ENCODE measurements at regions not wholly inside any gene's neighbourhood (a gene's known extent, or its start where the extent isn't known, plus 50 kb on each side); places are given as distances from the start of the nearest gene placed in this dataset.

GRCh38 chr17:79545251-79546005, 65.4 kb downstream of the RBFOX3 start:
- no peak overlapping the region for H2AFZ ChIP-seq (ENCODE audit: low read depth, low read length)
- TF ChIP-seq EZH2 (IDR thresholded peaks at IDR 0.05; ENCODE audit: borderline replicate concordance, low read depth, low read length, severe bottlenecking) (no peak), POLR2A (IDR thresholded peaks at IDR 0.05; ENCODE audit: low read depth, low read length) (no peak), MAX (IDR thresholded peaks at IDR 0.05; ENCODE audit: insufficient read depth, insufficient read length) (no peak), FOS (IDR thresholded peaks at IDR 0.05; ENCODE audit: borderline replicate concordance, insufficient read depth, low read length) (no peak), JUN (IDR thresholded peaks at IDR 0.05; ENCODE audit: borderline replicate concordance, insufficient read depth, insufficient read length, low read depth) (no peak), POLR2AphosphoS5 (IDR thresholded peaks at IDR 0.05; ENCODE audit: insufficient read depth, low read depth, low read length) (no peak), CTCF (IDR thresholded peaks at IDR 0.05; ENCODE audit: extremely low read depth in 1 of 2, insufficient read depth in 1 of 2, low read depth in 1 of 2, low read length in 2 of 2) (no peak), MYC (IDR thresholded peaks at IDR 0.05; ENCODE audit: low read depth, low read length) (no peak), GATA2 (IDR thresholded peaks at IDR 0.05; ENCODE audit: insufficient read depth, insufficient read length, low read depth, low read length) (no peak)
- no peak overlapping the region for H3K9ac ChIP-seq (replicated peaks; ENCODE audit: extremely low read depth, insufficient read depth, low read length)
- no peaks in the 10 kb centered on the region for H3K9me3 ChIP-seq (replicated peaks; ENCODE audit: control insufficient read depth, insufficient read depth, low read length)
- dilution Hi-C loops (cut with MboI; ENCODE audit: extremely low pct_ligation_motif_present, low sequenced_read_pairs) (no loop called here), intact Hi-C loops (cut with micrococcal nuclease) (no loop called here)
- H3K4me1 ChIP-seq (ENCODE audit: control insufficient read depth, extremely low read depth, insufficient read depth, low read length), result no peaks in the 10 kb centered on the region
- no peak overlapping the region for H3K27ac ChIP-seq (ENCODE audit: insufficient read depth, low read depth, low read length)
- POLR2A ChIA-PET, result no interaction called here
- no peaks in the 10 kb centered on the region for H3K9me1 ChIP-seq (replicated peaks; ENCODE audit: control insufficient read depth, extremely low read depth, insufficient read depth, low read length)
- H4K20me1 ChIP-seq (replicated peaks; ENCODE audit: control insufficient read depth, extremely low read depth, insufficient read depth, low read length), result no peaks in the 10 kb centered on the region
- no peak overlapping the region for H3K4me3 ChIP-seq (replicated peaks in 1 of 3; ENCODE audit: insufficient read depth in 1 of 3, low read depth in 1 of 3, low read length in 3 of 3)
- H3K27me3 ChIP-seq (ENCODE audit: control insufficient read depth in 2 of 2, insufficient read depth in 2 of 2, low read length in 2 of 2), result no peaks in the 10 kb centered on the region
- FAIRE-seq (no peak), DNase-seq (ENCODE audit: low read depth, low spot score) (no peak)
- H3K36me3 ChIP-seq (ENCODE audit: control insufficient read depth in 2 of 2, extremely low read depth in 1 of 2, insufficient read depth in 2 of 2, low read length in 2 of 2), result no peaks in the 10 kb centered on the region
- H3K4me2 ChIP-seq (ENCODE audit: insufficient read depth, low read length), result no peak overlapping the region
- CTCF ChIA-PET, result no interaction called here
- BruUV-seq (replicated peaks), result no TSS peak
- H3K79me2 ChIP-seq (ENCODE audit: control insufficient read depth, insufficient read depth, low read length), result no peaks in the 10 kb centered on the region
